Neural cell (in vitro differentiated cells): ENCODE measurements at regions not wholly inside any gene's neighbourhood (a gene's known extent, or its start where the extent isn't known, plus 50 kb on each side); places are given as distances from the start of the nearest gene placed in this dataset.

Source experiments
- H2AFZ ChIP-seq: fragments of 200-600, 300-800 bp; sonication (generic), shearing (Covaris generic); 2 replicates; pipeline ENCODE4 v1.6.0; 2014; ENCODE audit warnings: low read depth, mild to moderate bottlenecking, antibody characterized with exemption, low read length, moderate library complexity
- H3F3A ChIP-seq: fragments of 200-600 bp; shearing (Covaris generic); 2 replicates; pipeline ENCODE4 v1.6.1; 2016; ENCODE audit warnings: mild to moderate bottlenecking, moderate library complexity, mixed read lengths, antibody characterized with exemption, low read length; ENCODE audit not compliant: insufficient read depth, poor library complexity, severe bottlenecking
- H3K27ac ChIP-seq: fragments of 200-600, 300-800 bp; sonication (generic), shearing (Covaris generic); 2 replicates; pipeline ENCODE4 v1.5.1; 2014; ENCODE audit warnings: mild to moderate bottlenecking, low read length, moderate library complexity
- H3K27me3 ChIP-seq: fragments of 300-800, 200-600 bp; sonication (generic), shearing (Covaris generic); 2 replicates; pipeline ENCODE4 v1.6.0; 2014; ENCODE audit warnings: mild to moderate bottlenecking, low read depth, low read length, moderate library complexity; ENCODE audit not compliant: insufficient read depth
- H3K36me3 ChIP-seq: fragments of 300-800, 200-600 bp; sonication (generic), shearing (Covaris generic); 2 replicates; pipeline ENCODE4 v1.5.1; 2014; ENCODE audit warnings: mild to moderate bottlenecking, antibody characterized with exemption, low read length, moderate library complexity; ENCODE audit not compliant: insufficient read depth
- H3K4me2 ChIP-seq: fragments of 300-800, 200-600 bp; sonication (generic), shearing (Covaris generic); 2 replicates; pipeline ENCODE4 v1.6.0; 2014; ENCODE audit warnings: mild to moderate bottlenecking, low read length
- H3K4me3 ChIP-seq: fragments of 300-800, 200-600 bp; sonication (generic), shearing (Covaris generic); 2 replicates; pipeline ENCODE4 v1.5.1; 2014; ENCODE audit warnings: mild to moderate bottlenecking, low read length, moderate library complexity
- H3K79me2 ChIP-seq: fragments of 200-600 bp; shearing (Covaris generic); replicated peaks from 2 replicates; pipeline ENCODE4 v1.6.0; 2014; ENCODE audit warnings: mild to moderate bottlenecking, low read length, moderate library complexity; ENCODE audit not compliant: insufficient read depth
- H3K9ac ChIP-seq: fragments of 300-800, 200-600 bp; sonication (generic), shearing (Covaris generic); 2 replicates; pipeline ENCODE4 v1.6.1; 2016; ENCODE audit warnings: mild to moderate bottlenecking, low read length, mixed read lengths
- H3K9me2 ChIP-seq: fragments of 200-600 bp; shearing (Covaris generic); 2 replicates; pipeline ENCODE4 v1.6.1; 2016; ENCODE audit warnings: mild to moderate bottlenecking, low read length, mixed read lengths; ENCODE audit not compliant: insufficient read depth
- H3K9me3 ChIP-seq: fragments of 200-600, 300-800 bp; sonication (generic), shearing (Covaris generic); 2 replicates; pipeline ENCODE4 v1.6.1; 2016; ENCODE audit warnings: mild to moderate bottlenecking, mixed run types, low read length, moderate library complexity, mixed read lengths
- H4K20me1 ChIP-seq: fragments of 200-600 bp; shearing (Covaris generic); 2 replicates; pipeline ENCODE4 v1.6.1; 2016; ENCODE audit warnings: mild to moderate bottlenecking, mixed run types; ENCODE audit not compliant: insufficient read depth
- CTCF ChIP-seq: fragments of 450-650 bp; IDR thresholded peaks from 2 replicates; pipeline ENCODE4 v1.5.1; 2014; ENCODE audit warnings: antibody characterized with exemption, mild to moderate bottlenecking, moderate library complexity; ENCODE audit not compliant: poor library complexity, severe bottlenecking
- EP300 ChIP-seq: fragments of 450-650 bp; conservative IDR thresholded peaks from 2 replicates; pipeline ENCODE4 v1.6.1; 2014; ENCODE audit warnings: antibody characterized with exemption, mild to moderate bottlenecking, moderate library complexity; ENCODE audit not compliant: poor library complexity, severe bottlenecking
- EZH2 ChIP-seq: fragments of 200-600, 300-800 bp; shearing (Covaris generic), sonication (generic); IDR thresholded peaks from 2 replicates; pipeline ENCODE4 v1.6.1; 2014; ENCODE audit warnings: antibody characterized with exemption, low read length, borderline replicate concordance, mild to moderate bottlenecking; ENCODE audit not compliant: insufficient read depth, poor library complexity, severe bottlenecking
- POLR2AphosphoS5 ChIP-seq: IDR thresholded peaks from 2 replicates; pipeline ENCODE4 v1.6.1; 2012
- SMC3 ChIP-seq: fragments of 450-650 bp; conservative IDR thresholded peaks from 2 replicates; pipeline ENCODE4 v1.6.1; 2014; ENCODE audit warnings: antibody characterized with exemption, mild to moderate bottlenecking, moderate library complexity; ENCODE audit not compliant: poor library complexity
- TAF1 ChIP-seq: IDR thresholded peaks from 2 replicates; pipeline ENCODE4 v1.6.1; 2012; ENCODE audit warnings: low read depth
- TF ChIP-seq, protein P1 (sequence below): IDR thresholded peaks from 2 replicates; pipeline ENCODE4 v1.6.1; 2012; ENCODE audit warnings: borderline replicate concordance

GRCh38 chr21:20822666-20823065 lies 175.5 kb upstream of the NCAM2 start:
- Histone ChIP-seq H3K27ac (no peak overlapping the region), H3K79me2 (no peaks in the 10 kb centered on the region), H3K9ac (no peak overlapping the region), H3K4me2 (no peak overlapping the region), H2AFZ (no peak overlapping the region), H3K36me3 (no peaks in the 10 kb centered on the region), H3K27me3 (no peaks in the 10 kb centered on the region), H3K4me3 (no peak overlapping the region), H3K9me3 (no peaks in the 10 kb centered on the region), H3F3A (no peaks in the 10 kb centered on the region), H4K20me1 (no peaks in the 10 kb centered on the region), H3K9me2 (no peaks in the 10 kb centered on the region)
- TF ChIP-seq EZH2 (no peak), CTCF (no peak), SMC3 (no peak), EP300 (no peak), POLR2AphosphoS5 (no peak), TAF1 (no peak)
- TF ChIP-seq, protein P1, sequence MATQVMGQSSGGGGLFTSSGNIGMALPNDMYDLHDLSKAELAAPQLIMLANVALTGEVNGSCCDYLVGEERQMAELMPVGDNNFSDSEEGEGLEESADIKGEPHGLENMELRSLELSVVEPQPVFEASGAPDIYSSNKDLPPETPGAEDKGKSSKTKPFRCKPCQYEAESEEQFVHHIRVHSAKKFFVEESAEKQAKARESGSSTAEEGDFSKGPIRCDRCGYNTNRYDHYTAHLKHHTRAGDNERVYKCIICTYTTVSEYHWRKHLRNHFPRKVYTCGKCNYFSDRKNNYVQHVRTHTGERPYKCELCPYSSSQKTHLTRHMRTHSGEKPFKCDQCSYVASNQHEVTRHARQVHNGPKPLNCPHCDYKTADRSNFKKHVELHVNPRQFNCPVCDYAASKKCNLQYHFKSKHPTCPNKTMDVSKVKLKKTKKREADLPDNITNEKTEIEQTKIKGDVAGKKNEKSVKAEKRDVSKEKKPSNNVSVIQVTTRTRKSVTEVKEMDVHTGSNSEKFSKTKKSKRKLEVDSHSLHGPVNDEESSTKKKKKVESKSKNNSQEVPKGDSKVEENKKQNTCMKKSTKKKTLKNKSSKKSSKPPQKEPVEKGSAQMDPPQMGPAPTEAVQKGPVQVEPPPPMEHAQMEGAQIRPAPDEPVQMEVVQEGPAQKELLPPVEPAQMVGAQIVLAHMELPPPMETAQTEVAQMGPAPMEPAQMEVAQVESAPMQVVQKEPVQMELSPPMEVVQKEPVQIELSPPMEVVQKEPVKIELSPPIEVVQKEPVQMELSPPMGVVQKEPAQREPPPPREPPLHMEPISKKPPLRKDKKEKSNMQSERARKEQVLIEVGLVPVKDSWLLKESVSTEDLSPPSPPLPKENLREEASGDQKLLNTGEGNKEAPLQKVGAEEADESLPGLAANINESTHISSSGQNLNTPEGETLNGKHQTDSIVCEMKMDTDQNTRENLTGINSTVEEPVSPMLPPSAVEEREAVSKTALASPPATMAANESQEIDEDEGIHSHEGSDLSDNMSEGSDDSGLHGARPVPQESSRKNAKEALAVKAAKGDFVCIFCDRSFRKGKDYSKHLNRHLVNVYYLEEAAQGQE: no peak

DNA sequence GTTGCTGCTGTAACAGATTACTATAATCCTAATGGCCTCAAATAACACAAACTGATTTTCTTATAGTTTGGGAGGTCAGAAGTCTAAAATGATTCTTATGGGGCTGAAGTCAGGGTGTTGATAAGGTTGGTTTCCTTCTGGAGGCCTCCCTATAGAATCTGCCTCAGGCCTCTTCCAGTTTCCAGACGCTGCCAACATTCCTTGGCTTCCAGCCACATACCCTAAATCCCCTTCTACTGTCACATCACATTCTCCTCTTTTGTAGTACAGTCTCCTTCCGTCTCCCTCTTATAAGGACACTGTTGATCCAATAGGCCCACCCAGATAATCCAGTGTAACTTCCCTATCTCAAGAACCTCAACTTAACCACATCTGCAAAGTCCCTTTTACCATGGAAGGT lies 145.3 kb upstream of the NCAM2 start:
- Histone ChIP-seq H3K9me2 (no peaks in the 10 kb centered on the region), H3K9ac (no peak overlapping the region), H3K9me3 (no peaks in the 10 kb centered on the region), H3K27me3 (no peaks in the 10 kb centered on the region), H3F3A (no peaks in the 10 kb centered on the region), H2AFZ (no peak overlapping the region), H3K4me2 (no peak overlapping the region), H3K36me3 (no peaks in the 10 kb centered on the region), H3K4me3 (no peak overlapping the region), H4K20me1 (no peaks in the 10 kb centered on the region), H3K27ac (no peak overlapping the region), H3K79me2 (no peaks in the 10 kb centered on the region)
- TF ChIP-seq, protein P1: no peak
